Bronchial epithelial cell (primary cell): ENCODE measurements at regions not wholly inside any gene's neighbourhood (a gene's known extent, or its start where the extent isn't known, plus 50 kb on each side); places are given as distances from the start of the nearest gene placed in this dataset.

Experiments
- DNase-seq: peaks from one replicate; pipeline ENCODE4 v3.0.0-alpha.2; 2010; ENCODE audit warnings: low read depth
- FAIRE-seq: peaks from 2 replicates; lab custom pipeline; 2011; peaks lifted over from hg19 to GRCh38; lab: Jason Lieb, UNC
- H3K27me3 ChIP-seq: 2 replicates; pipeline ENCODE4 v1.5.1; 2011; ENCODE audit warnings: low read length; ENCODE audit not compliant: control insufficient read depth, insufficient read depth
- H3K36me3 ChIP-seq: 2 replicates; pipeline ENCODE4 v1.5.1; 2011; ENCODE audit warnings: low read length; ENCODE audit not compliant: control insufficient read depth, insufficient read depth
- H3K4me3 ChIP-seq: 2 replicates; pipeline ENCODE4 v1.5.1; 2011; ENCODE audit warnings: mild to moderate bottlenecking, low read depth, low read length, control low read depth
- CTCF ChIP-seq: IDR thresholded peaks from 2 replicates; pipeline ENCODE4 v1.5.1; 2011; ENCODE audit warnings: mild to moderate bottlenecking, moderate library complexity, low read length, control low read depth, inconsistent platforms; ENCODE audit not compliant: insufficient read depth, severe bottlenecking

GRCh38 chr2:6641956-6642355 lies 223.8 kb downstream of the CMPK2 start:
- Histone ChIP-seq H3K4me3 (no peak overlapping the region), H3K36me3 (no peaks in the 10 kb centered on the region), H3K27me3 (no peaks in the 10 kb centered on the region)
- no peak for DNase-seq
- no peak for FAIRE-seq
- TF ChIP-seq CTCF = no peak

GRCh38 chr2:6644261-6644660 lies 221.4 kb downstream of the CMPK2 start:
- Histone ChIP-seq H3K36me3 (no peaks in the 10 kb centered on the region), H3K27me3 (no peaks in the 10 kb centered on the region), H3K4me3 (no peak overlapping the region)
- no peak for FAIRE-seq
- no peak for DNase-seq
- no peak for TF ChIP-seq CTCF

GRCh38 chr2:6645004-6645403 lies 220.7 kb downstream of the CMPK2 start:
- no peak for FAIRE-seq

GRCh38 chr2:6645672-6646071 lies 220.0 kb downstream of the CMPK2 start:
- DNase-seq = no peak
- no peak for FAIRE-seq
- no peak for TF ChIP-seq CTCF
- Histone ChIP-seq H3K36me3 (no peaks in the 10 kb centered on the region), H3K4me3 (no peak overlapping the region), H3K27me3 (no peaks in the 10 kb centered on the region)

More at GRCh38 chr2:6645004-6645403, 220.7 kb downstream of the CMPK2 start:
- Histone ChIP-seq H3K4me3 (no peak overlapping the region), H3K36me3 (no peaks in the 10 kb centered on the region), H3K27me3 (no peaks in the 10 kb centered on the region)
- TF ChIP-seq CTCF = no peak
- DNase-seq = no peak

GRCh38 chr2:6647046-6647445 lies 218.7 kb downstream of the CMPK2 start:
- Histone ChIP-seq H3K27me3 (no peaks in the 10 kb centered on the region), H3K36me3 (no peaks in the 10 kb centered on the region), H3K4me3 (no peak overlapping the region)
- DNase-seq (no peak), FAIRE-seq (no peak)
- TF ChIP-seq CTCF = no peak

GRCh38 chr2:6648596-6649247 lies 217.0 kb downstream of the CMPK2 start:
- Histone ChIP-seq H3K27me3 (no peaks in the 10 kb centered on the region), H3K4me3 (no peak overlapping the region), H3K36me3 (no peaks in the 10 kb centered on the region)
- no peak for FAIRE-seq
- no peak for TF ChIP-seq CTCF
- no peak for DNase-seq
